Endometrium (tissue), 2 donors: ENCODE measurements at regions not wholly inside any gene's neighbourhood (a gene's known extent, or its start where the extent isn't known, plus 50 kb on each side); places are given as distances from the start of the nearest gene placed in this dataset.
A peak's percentile ranks its signal among the peaks of the same experiment; 100 is the strongest.

ENCODE experiments used
- FAIRE-seq: peaks from 2 replicates; lab custom pipeline; 2012; peaks lifted over from hg19 to GRCh38; lab: Jason Lieb, UNC
- donor health status: control.
- donor health status: control.

DNA sequence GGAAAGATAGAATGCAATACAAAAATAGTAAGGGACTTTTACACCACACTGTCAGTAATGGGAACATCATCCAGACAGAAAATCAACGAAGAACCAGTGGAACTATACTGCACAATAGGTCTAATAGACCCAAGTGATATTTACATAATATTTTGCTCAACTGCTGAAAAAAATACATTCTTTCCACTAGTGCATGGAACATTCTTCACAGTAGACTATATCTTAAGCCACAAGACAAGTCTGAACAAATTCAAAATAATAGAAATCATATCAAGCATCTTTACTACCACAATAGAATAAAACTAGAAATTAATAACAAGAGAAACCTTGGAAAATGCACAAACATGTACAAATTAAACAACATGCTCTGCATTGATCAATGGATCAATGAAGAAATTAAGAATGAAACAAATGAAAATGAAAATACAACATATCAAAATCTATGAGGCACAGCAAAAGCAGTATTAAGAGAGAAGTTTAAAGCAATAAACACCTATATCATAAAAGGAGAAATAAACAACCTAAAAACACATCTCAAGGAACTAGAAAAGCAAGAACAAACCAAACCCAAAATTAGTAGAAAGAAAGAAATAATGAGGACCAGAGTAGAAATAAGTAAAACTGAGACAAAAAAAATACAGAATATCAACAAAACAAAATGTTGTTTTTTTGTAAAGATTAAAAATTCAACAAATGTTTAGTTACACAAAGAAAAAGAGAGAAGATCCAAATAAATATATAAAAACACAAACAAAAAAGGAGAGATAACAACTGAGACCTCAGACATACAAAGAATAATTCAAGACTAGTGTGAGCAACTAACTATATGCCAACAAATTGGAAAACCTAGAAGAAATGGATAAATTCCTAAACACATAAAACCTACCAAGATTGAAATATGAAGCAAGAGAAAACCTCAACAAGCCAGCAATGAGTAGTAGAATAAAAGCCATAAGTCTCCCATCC is 51.5 kb upstream of the ANTXR2 start:
- peak; percentile 46 for FAIRE-seq
